ENCODE measurements at regions not wholly inside any gene's neighbourhood (a gene's known extent, or its start where the extent isn't known, plus 50 kb on each side); places are given as distances from the start of the nearest gene placed in this dataset.

DNA sequence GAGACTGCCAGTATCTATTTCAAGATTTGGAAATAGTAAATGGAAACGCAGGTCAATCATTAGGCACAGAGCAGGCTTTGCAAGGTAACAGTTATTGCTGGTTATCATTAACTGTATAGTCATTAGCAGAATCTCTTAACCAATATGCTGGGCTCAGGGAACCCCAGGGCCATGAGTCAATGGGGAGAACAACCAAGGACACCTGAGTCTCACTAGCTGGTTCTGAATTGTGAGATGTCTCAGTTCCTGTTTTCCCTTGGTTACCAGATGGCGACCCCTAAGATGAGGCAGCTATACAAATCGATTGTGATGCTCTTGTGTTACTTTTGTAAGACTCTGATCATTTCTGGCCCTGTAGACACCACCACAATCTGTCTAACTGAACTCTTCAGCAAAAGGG is 385.3 kb downstream of the HAPSTR1 start:
- H3K27ac Mint-ChIP-seq: no peak overlapping the region

GRCh38 chr16:9479008-9479407 is 387.6 kb downstream of the HAPSTR1 start:
- Mint-ChIP-seq H3K4me3 (no peak overlapping the region), H3K36me3 (peaks cover 0 to 4% (median 0%) of the 10 kb centered on the region in 5 donors), H3K4me1 (no peaks in the 10 kb centered on the region), H3K27ac (no peak overlapping the region), H3K9me3 (peaks cover 0 to 5% (median 2%) of the 10 kb centered on the region in 11 donors), H3K27me3 (peaks cover 0 to 2% (median 0%) of the 10 kb centered on the region in 5 donors)
- Histone ChIP-seq H3K27ac (ENCODE audit: low read depth, low read length) (no peak overlapping the region), H3K4me3 (ENCODE audit: low read length) (no peak overlapping the region), H3K27me3 (ENCODE audit: control insufficient read depth in 2 of 2, insufficient read depth in 2 of 2, low read length in 2 of 2) (no peaks in the 10 kb centered on the region), H3K4me1 (ENCODE audit: control insufficient read depth in 2 of 2, insufficient read depth in 2 of 2, low read length in 2 of 2) (no peaks in the 10 kb centered on the region), H3K9me3 (ENCODE audit: control insufficient read depth in 2 of 3, low read length in 3 of 3) (no peaks in the 10 kb centered on the region), H3K36me3 (ENCODE audit: control insufficient read depth in 2 of 3, insufficient read depth in 3 of 3, low read length in 3 of 3) (no peaks in the 10 kb centered on the region)
- no peak for DNase-seq
- intact Hi-C loops (cut with micrococcal nuclease): no loop called here
- CTCF ChIA-PET: no interaction called here
- POLR2A ChIA-PET: no interaction called here
- ATAC-seq: no peak

More for the DNA sequence above, 385.3 kb downstream of the HAPSTR1 start:
- peaks cover 0 to 6% (median 3%) of the 10 kb centered on the region in 5 donors for H3K27me3 Mint-ChIP-seq
- intact Hi-C loops (cut with micrococcal nuclease): no loop called here
- no peak overlapping the region for H3K27ac ChIP-seq (ENCODE audit: low read depth, low read length)
- DNase-seq (no peak), ATAC-seq (no peak)
- no peak overlapping the region for H3K4me3 ChIP-seq (ENCODE audit: low read length)
- ChIA-PET POLR2A (no interaction called here), CTCF (no interaction called here)
- no peaks in the 10 kb centered on the region for H3K36me3 ChIP-seq (ENCODE audit: control insufficient read depth in 2 of 3, insufficient read depth in 3 of 3, low read length in 3 of 3)
- H3K4me1 Mint-ChIP-seq: no peaks in the 10 kb centered on the region
- H3K4me3 Mint-ChIP-seq: no peak overlapping the region
- peaks cover 0 to 5% (median 3%) of the 10 kb centered on the region in 11 donors for H3K9me3 Mint-ChIP-seq
- peaks cover 0 to 4% (median 0%) of the 10 kb centered on the region in 5 donors for H3K36me3 Mint-ChIP-seq
- no peaks in the 10 kb centered on the region for H3K27me3 ChIP-seq (ENCODE audit: control insufficient read depth in 2 of 2, insufficient read depth in 2 of 2, low read length in 2 of 2)
- no peaks in the 10 kb centered on the region for H3K9me3 ChIP-seq (ENCODE audit: control insufficient read depth in 2 of 3, low read length in 3 of 3)
- no peaks in the 10 kb centered on the region for H3K4me1 ChIP-seq (ENCODE audit: control insufficient read depth in 2 of 2, insufficient read depth in 2 of 2, low read length in 2 of 2)

- H3K27me3 Mint-ChIP-seq: peaks cover 0 to 9% (median 0%) of the 10 kb centered on the region in 5 donors
- Histone ChIP-seq H3K36me3 (ENCODE audit: control insufficient read depth in 2 of 3, insufficient read depth in 3 of 3, low read length in 3 of 3) (no peaks in the 10 kb centered on the region), H3K9me3 (ENCODE audit: control insufficient read depth in 2 of 3, low read length in 3 of 3) (no peaks in the 10 kb centered on the region), H3K27ac (ENCODE audit: low read depth, low read length) (no peak overlapping the region), H3K4me3 (ENCODE audit: low read length) (no peak overlapping the region), H3K27me3 (ENCODE audit: control insufficient read depth in 2 of 2, insufficient read depth in 2 of 2, low read length in 2 of 2) (no peaks in the 10 kb centered on the region), H3K4me1 (ENCODE audit: control insufficient read depth in 2 of 2, insufficient read depth in 2 of 2, low read length in 2 of 2) (no peaks in the 10 kb centered on the region)
- ATAC-seq (no peak), DNase-seq (no peak)
- no peak overlapping the region for H3K27ac Mint-ChIP-seq
- H3K4me3 Mint-ChIP-seq: no peak overlapping the region
- intact Hi-C loops (cut with micrococcal nuclease): no loop called here
- ChIA-PET CTCF (no interaction called here), POLR2A (no interaction called here)
- H3K9me3 Mint-ChIP-seq: peaks cover 0 to 6% (median 0%) of the 10 kb centered on the region in 11 donors
- no peaks in the 10 kb centered on the region for H3K36me3 Mint-ChIP-seq
- H3K4me1 Mint-ChIP-seq: no peaks in the 10 kb centered on the region
Measured at GRCh38 chr16:9480503-9480902, 389.1 kb downstream of the HAPSTR1 start.

DNA sequence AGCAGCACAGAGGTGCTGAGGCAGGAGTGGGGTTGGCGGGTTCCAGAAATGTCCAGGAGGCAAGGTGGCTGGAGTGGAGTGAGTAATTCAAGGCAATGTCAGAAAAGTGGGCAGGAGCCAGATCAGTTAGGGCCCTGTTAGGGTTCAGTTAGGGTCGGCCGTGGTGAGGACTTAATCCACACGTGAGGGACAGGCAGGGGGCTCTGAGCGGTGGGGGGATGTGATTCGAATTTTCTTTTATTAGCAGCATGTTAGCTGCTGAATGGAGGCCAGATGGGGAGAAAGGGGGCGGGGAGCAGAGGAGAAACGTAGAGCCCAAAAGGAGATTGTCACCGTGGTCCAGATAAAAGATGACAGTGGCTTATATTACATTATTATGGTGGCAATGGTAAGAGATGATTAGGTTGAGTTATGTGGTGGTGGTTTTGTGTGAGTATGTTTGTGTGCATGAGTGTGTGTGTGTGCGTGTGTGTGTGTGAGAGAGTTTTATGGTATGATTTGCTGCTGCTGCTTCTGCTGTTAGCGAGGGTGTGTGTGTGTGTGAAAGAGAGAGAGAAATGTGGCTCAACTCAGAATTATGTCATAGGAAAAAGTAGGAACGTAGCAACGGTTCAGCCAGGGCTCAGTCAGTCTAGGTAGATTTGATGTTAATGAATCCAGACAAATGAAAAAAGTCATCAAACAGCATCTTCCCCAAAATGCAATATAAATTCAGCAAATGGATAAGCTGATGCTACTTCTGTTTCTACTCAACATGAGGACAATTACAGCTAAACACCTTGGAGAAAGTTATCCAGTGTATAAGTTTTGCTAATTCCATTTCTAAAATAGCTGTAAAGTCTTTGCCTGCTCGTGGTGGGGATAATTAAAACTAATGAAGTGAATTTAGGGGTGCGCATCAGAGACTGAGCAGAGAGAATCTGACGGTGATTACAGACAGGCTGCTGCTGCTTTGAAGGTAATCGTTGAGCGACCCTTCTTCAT is 390.6 kb downstream of the HAPSTR1 start:
- CTCF ChIA-PET: no interaction called here
- Histone ChIP-seq H3K36me3 (ENCODE audit: control insufficient read depth in 2 of 3, insufficient read depth in 3 of 3, low read length in 3 of 3) (no peaks in the 10 kb centered on the region), H3K4me1 (ENCODE audit: control insufficient read depth in 2 of 2, insufficient read depth in 2 of 2, low read length in 2 of 2) (no peaks in the 10 kb centered on the region), H3K27me3 (ENCODE audit: control insufficient read depth in 2 of 2, insufficient read depth in 2 of 2, low read length in 2 of 2) (no peaks in the 10 kb centered on the region), H3K4me3 (ENCODE audit: low read length) (no peak overlapping the region), H3K9me3 (ENCODE audit: control insufficient read depth in 2 of 3, low read length in 3 of 3) (no peaks in the 10 kb centered on the region), H3K27ac (ENCODE audit: low read depth, low read length) (no peak overlapping the region)
- no peak overlapping the region for H3K4me3 Mint-ChIP-seq
- H3K27ac Mint-ChIP-seq: no peak overlapping the region
- POLR2A ChIA-PET: no interaction called here
- no peaks in the 10 kb centered on the region for H3K36me3 Mint-ChIP-seq
- DNase-seq (no peak), ATAC-seq (no peak)
- intact Hi-C loops (cut with micrococcal nuclease): no loop called here
- peaks cover 0 to 9% (median 0%) of the 10 kb centered on the region in 5 donors for H3K27me3 Mint-ChIP-seq
- H3K4me1 Mint-ChIP-seq: no peaks in the 10 kb centered on the region
- peaks cover 0 to 6% (median 0%) of the 10 kb centered on the region in 11 donors for H3K9me3 Mint-ChIP-seq

- Mint-ChIP-seq H3K27ac (no peak overlapping the region), H3K4me3 (no peak overlapping the region), H3K4me1 (no peaks in the 10 kb centered on the region), H3K27me3 (peaks cover 0 to 9% (median 0%) of the 10 kb centered on the region in 5 donors), H3K9me3 (peaks cover 0 to 8% (median 2%) of the 10 kb centered on the region in 11 donors), H3K36me3 (no peaks in the 10 kb centered on the region)
- intact Hi-C loops (cut with micrococcal nuclease): no loop called here
- no peaks in the 10 kb centered on the region for H3K27me3 ChIP-seq (ENCODE audit: control insufficient read depth in 2 of 2, insufficient read depth in 2 of 2, low read length in 2 of 2)
- H3K4me3 ChIP-seq (ENCODE audit: low read length): no peak overlapping the region
- no peaks in the 10 kb centered on the region for H3K9me3 ChIP-seq (ENCODE audit: control insufficient read depth in 2 of 3, low read length in 3 of 3)
- POLR2A ChIA-PET: no interaction called here
- CTCF ChIA-PET: no interaction called here
- DNase-seq (no peak), ATAC-seq (no peak)
- no peaks in the 10 kb centered on the region for H3K36me3 ChIP-seq (ENCODE audit: control insufficient read depth in 2 of 3, insufficient read depth in 3 of 3, low read length in 3 of 3)
- no peaks in the 10 kb centered on the region for H3K4me1 ChIP-seq (ENCODE audit: control insufficient read depth in 2 of 2, insufficient read depth in 2 of 2, low read length in 2 of 2)
- no peak overlapping the region for H3K27ac ChIP-seq (ENCODE audit: low read depth, low read length)
Measured at GRCh38 chr16:9484426-9484825, 393.0 kb downstream of the HAPSTR1 start.

DNA sequence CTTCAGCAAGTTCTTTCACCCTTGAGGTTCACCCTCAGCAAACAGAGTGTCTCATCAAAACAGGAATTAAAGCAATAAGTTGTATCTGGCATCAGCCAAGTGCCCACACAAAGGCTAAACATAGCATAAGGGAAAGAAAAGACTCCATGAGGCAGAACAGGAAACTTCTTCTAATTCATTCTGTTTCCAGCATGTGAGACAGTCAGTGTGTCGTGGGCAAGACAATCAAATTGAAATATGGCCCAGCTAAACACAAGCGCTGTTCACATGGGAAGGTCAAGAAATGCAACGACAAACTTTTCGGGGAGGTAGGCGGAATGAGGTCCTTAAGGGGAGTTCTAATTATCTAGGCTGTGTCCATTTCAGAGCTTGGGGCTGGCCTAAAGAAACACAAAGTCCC is 393.4 kb downstream of the HAPSTR1 start:
- Mint-ChIP-seq H3K9me3 (peaks cover 0 to 8% (median 1%) of the 10 kb centered on the region in 11 donors), H3K4me3 (no peak overlapping the region), H3K36me3 (no peaks in the 10 kb centered on the region), H3K4me1 (no peaks in the 10 kb centered on the region), H3K27me3 (peaks cover 0 to 9% (median 0%) of the 10 kb centered on the region in 5 donors), H3K27ac (no peak overlapping the region)
- H3K4me1 ChIP-seq (ENCODE audit: control insufficient read depth in 2 of 2, insufficient read depth in 2 of 2, low read length in 2 of 2): no peaks in the 10 kb centered on the region
- H3K9me3 ChIP-seq (ENCODE audit: control insufficient read depth in 2 of 3, low read length in 3 of 3): no peaks in the 10 kb centered on the region
- no peaks in the 10 kb centered on the region for H3K36me3 ChIP-seq (ENCODE audit: control insufficient read depth in 2 of 3, insufficient read depth in 3 of 3, low read length in 3 of 3)
- H3K27ac ChIP-seq (ENCODE audit: low read depth, low read length): no peak overlapping the region
- no peak overlapping the region for H3K4me3 ChIP-seq (ENCODE audit: low read length)
- H3K27me3 ChIP-seq (ENCODE audit: control insufficient read depth in 2 of 2, insufficient read depth in 2 of 2, low read length in 2 of 2): no peaks in the 10 kb centered on the region
- intact Hi-C loops (cut with micrococcal nuclease): no loop called here
- ATAC-seq (no peak), DNase-seq (no peak)
- CTCF ChIA-PET: no interaction called here
- POLR2A ChIA-PET: no interaction called here
